ENCODE measurements at regions not wholly inside any gene's neighbourhood (a gene's known extent, or its start where the extent isn't known, plus 50 kb on each side); places are given as distances from the start of the nearest gene placed in this dataset.
"Not testable (repeated sequence)": the region's sequence is repeated elsewhere in the genome, so short reads cannot be mapped to it uniquely, and the experiment has no call there.

- DNase-seq: no peak
These were observed 145.8 kb upstream of the RASGEF1B start for GRCh38 chr4:81617545-81617944.

GRCh38 chr4:81611221-81611620 is 139.5 kb upstream of the RASGEF1B start:
- DNase-seq: no peak

- no peak for DNase-seq
These were observed 138.1 kb upstream of the RASGEF1B start for GRCh38 chr4:81609844-81610243.

GRCh38 chr4:81607950-81608349 is 136.2 kb upstream of the RASGEF1B start:
- no peak for DNase-seq

GRCh38 chr4:81606801-81607501 is 135.2 kb upstream of the RASGEF1B start:
- DNase-seq: no peak

GRCh38 chr4:81606166-81606565 is 134.5 kb upstream of the RASGEF1B start:
- no peak for DNase-seq

- DNase-seq: no peak
These were observed 133.6 kb upstream of the RASGEF1B start for GRCh38 chr4:81605271-81605670.

- no peak for DNase-seq
These were observed 133.0 kb upstream of the RASGEF1B start for GRCh38 chr4:81604683-81605218.

GRCh38 chr4:81602854-81603253 is 131.1 kb upstream of the RASGEF1B start:
- DNase-seq: no peak

- no peak for DNase-seq
These were observed 129.6 kb upstream of the RASGEF1B start for GRCh38 chr4:81601358-81601694.

GRCh38 chr4:81600520-81601357 is 129.0 kb upstream of the RASGEF1B start:
- peak; percentile 69 for DNase-seq

GRCh38 chr4:81599742-81600380 is 128.2 kb upstream of the RASGEF1B start:
- DNase-seq: no peak

- no peak for DNase-seq
These were observed 124.3 kb upstream of the RASGEF1B start for GRCh38 chr4:81595798-81596610.

- DNase-seq: no peak
These were observed 123.6 kb upstream of the RASGEF1B start for GRCh38 chr4:81595287-81595686.

- no peak for DNase-seq
These were observed 122.9 kb upstream of the RASGEF1B start for GRCh38 chr4:81594490-81595159.

GRCh38 chr4:81592701-81593100 is 121.0 kb upstream of the RASGEF1B start:
- DNase-seq: no peak

GRCh38 chr4:81590596-81590995 is 118.9 kb upstream of the RASGEF1B start:
- DNase-seq: no peak

GRCh38 chr4:81589262-81589661 is 117.6 kb upstream of the RASGEF1B start:
- no peak for DNase-seq

GRCh38 chr4:81586706-81587105 is 115.0 kb upstream of the RASGEF1B start:
- DNase-seq: no peak

- DNase-seq: not testable (repeated sequence)
These were observed 109.3 kb upstream of the RASGEF1B start for GRCh38 chr4:81580994-81581374.

- no peak for DNase-seq
These were observed 108.8 kb upstream of the RASGEF1B start for GRCh38 chr4:81580346-81580993.

- no peak for DNase-seq
These were observed 105.7 kb upstream of the RASGEF1B start for GRCh38 chr4:81577392-81577791.
